ENCODE measurements at regions not wholly inside any gene's neighbourhood (a gene's known extent, or its start where the extent isn't known, plus 50 kb on each side); places are given as distances from the start of the nearest gene placed in this dataset.

DNA sequence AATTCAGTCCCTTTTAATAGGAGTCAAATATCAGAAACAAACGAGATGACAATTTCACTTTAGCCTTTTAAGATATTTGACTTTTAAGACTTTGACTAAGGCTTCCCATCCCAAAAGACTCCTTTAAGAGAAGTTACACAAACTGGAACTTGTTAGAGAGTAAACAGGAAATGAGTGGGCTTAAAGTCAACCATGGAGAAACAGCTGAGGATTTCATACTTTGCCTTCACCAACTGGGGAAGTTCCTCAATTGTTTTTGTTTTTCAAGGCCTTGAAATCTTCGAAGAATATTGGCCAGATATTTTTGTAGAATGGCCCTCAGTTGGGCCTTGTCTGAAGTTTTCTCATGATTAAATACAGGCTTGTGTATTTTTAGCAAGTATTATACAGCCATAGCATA, 227.3 kb downstream of the POU4F1 start:
- TF ChIP-seq, protein P1, sequence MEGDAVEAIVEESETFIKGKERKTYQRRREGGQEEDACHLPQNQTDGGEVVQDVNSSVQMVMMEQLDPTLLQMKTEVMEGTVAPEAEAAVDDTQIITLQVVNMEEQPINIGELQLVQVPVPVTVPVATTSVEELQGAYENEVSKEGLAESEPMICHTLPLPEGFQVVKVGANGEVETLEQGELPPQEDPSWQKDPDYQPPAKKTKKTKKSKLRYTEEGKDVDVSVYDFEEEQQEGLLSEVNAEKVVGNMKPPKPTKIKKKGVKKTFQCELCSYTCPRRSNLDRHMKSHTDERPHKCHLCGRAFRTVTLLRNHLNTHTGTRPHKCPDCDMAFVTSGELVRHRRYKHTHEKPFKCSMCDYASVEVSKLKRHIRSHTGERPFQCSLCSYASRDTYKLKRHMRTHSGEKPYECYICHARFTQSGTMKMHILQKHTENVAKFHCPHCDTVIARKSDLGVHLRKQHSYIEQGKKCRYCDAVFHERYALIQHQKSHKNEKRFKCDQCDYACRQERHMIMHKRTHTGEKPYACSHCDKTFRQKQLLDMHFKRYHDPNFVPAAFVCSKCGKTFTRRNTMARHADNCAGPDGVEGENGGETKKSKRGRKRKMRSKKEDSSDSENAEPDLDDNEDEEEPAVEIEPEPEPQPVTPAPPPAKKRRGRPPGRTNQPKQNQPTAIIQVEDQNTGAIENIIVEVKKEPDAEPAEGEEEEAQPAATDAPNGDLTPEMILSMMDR (IDR thresholded peaks at IDR 0.05): no peak
- TF ChIP-seq POLR2A (IDR thresholded peaks at IDR 0.05): no peak
